SK-N-DZ (cell line): ENCODE measurements at regions not wholly inside any gene's neighbourhood (a gene's known extent, or its start where the extent isn't known, plus 50 kb on each side); places are given as distances from the start of the nearest gene placed in this dataset.
"Not testable (repeated sequence)": the region's sequence is repeated elsewhere in the genome, so short reads cannot be mapped to it uniquely, and the experiment has no call there.

Experiments used
- DNase-seq: peaks from one replicate; pipeline ENCODE4 v3.0.0-alpha.2; 2015; ENCODE audit warnings: low spot score

DNA sequence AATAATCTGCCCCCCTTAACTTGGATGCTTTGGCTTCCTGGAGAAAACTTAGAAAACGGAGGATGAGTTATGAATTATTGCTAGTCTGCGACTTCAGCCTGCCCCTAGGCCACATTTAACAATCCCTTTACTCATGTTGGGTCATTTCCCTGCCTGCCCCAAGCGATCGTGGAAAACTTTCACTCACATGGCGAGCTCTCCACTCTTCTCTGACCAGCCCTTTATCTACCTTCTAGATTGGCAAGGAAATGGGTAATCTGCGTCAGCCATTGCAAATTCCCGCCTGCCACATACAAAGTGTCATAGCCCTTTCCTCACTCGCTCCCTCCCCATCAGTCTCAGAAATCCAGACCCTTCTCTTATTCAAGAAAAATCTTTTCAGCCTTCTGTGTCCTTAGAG lies 154.3 kb upstream of the IRS2 start:
- no peak for DNase-seq

DNA sequence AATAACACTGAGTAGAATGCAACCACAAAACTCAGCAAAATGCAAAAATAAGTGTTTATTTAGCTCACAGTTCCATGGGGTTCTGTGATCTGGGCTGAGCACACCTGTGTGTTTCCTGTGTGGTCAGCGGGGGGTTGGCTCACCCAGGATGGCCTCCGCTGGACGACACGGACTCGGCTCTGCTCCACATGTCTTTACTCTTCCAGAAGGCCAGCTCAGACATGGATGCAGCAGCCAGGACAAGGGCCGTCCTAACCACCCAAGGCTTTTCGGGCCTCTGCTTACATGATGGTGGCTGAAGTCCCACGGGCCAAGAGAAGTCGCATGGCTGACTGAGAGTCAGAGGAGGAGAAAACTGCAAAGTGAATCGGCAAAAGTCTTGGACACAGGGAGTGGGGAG lies 153.5 kb upstream of the IRS2 start:
- no peak for DNase-seq

DNA sequence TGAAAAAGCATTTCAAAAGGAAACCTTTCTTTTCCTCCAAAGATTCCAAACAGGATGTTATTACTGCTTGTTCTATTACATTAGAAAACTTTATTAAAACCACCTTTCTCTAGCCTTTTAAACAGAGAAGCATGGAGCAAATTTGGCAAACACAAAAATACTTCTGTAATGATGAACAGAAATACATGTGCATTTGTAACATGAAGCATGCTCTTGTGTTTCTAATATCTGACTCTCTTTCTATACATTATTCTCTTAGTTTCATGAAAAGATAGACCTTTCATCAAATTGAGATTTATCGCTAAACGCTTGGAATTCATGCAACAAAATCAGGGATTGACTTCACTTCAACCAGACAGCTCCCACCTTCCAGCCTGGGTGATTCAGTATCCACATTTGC lies 152.8 kb upstream of the IRS2 start:
- no peak for DNase-seq

DNA sequence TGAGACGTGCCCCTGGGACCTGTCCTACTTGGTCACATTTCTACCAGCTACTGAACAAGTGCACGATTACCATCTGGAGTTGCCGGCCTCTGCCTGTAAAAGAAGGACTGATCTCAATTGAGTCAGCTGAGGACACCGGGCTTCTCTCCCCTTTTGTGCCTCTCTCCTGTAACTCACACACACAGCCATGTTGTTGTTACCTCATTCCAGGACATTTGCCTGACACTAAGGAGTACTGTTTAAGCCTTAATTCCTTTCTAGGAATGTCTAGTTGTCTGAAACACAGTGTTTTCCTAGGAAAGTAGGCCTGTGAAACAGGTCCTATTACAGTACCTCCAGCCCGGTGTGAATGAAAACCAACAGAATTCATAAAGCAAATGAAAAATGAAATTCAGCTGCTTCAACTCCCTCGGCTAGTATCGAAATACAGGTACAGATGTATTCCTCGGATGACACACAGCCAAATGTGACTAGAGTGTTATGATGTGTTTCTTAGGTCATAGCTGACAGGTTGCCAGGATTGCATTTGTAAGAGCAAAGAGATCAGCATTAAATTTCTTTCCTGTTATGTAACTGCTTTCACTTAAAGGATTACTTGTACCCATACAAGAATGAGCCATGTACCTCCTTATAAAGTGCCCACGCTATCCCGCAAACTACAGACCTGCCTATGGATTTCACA lies 152.0 kb upstream of the IRS2 start:
- DNase-seq, result no peak

DNA sequence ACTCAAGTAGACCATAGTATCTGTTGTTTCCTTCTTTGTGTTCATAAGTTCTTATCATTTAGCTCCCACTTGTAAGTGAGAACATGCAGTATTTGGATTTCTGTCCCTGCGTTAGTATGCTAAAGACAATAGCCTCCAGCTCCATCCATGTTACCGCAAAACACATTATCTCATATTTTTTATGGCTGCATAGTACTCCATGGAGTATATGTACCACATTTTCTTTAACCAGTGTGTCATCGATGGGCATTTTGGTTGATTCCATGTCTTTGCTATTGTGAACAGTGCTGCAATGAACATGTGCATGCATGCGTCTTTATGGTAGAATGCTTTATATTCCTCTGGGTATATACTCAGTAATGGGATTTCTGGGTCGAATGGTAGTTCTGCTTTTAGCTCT lies 148.1 kb upstream of the IRS2 start:
- not testable (repeated sequence) for DNase-seq

DNA sequence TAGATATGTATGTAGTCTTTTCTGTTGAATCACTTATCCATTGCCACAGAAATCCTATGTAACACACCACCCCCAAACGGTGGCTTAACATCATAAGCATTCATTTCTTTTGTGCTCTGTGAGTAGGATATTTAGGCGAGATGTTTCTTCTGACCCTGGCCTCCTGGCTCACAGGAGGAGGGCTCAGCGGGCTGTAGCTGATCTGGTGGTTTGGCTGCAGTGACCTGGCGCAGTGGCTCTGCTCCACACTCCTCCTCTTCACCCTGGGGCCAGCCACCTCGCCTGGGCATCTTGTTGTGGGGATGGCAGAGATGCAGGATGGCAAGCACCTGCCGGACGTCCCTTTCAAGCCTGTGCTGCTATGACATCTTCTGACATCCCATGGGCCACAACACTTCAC lies 147.1 kb upstream of the IRS2 start:
- DNase-seq, result no peak

DNA sequence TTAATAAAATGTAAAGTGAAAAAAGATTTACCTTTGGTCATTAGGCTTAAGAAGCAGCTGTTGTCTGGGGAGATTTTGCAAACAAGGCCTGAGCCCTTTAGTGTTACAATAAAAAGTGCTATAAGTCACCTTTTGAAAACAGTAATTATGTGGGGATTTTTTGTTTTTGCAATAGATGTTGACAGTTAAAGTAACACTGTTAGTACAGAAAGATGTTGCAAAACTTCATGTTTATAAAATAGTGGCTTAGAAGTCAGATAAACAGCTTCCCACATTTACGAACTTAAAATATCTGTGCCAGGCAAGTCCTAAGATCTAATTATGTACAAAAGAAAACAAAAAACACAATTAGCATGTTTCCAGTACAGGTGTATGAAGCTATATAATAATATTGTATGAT lies 138.0 kb upstream of the IRS2 start:
- DNase-seq, result no peak

DNA sequence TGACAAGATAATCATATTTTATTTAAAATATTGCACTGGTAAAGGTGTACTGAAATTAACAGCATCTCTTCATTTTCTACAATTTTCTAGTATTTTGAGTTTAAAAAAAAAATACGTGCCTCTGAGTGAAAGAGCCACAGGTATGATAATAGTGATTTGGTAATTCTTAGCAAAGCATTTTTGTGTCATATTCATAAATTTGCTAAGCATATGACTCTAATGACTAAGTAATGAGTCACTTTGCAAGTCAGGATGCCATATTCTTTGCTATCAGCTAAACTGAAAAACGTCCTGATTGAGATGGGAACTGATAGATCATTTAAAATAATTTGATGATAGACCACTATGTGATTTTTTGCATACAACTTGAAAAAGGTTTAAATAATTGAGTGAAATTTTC lies 136.1 kb upstream of the IRS2 start:
- no peak for DNase-seq

DNA sequence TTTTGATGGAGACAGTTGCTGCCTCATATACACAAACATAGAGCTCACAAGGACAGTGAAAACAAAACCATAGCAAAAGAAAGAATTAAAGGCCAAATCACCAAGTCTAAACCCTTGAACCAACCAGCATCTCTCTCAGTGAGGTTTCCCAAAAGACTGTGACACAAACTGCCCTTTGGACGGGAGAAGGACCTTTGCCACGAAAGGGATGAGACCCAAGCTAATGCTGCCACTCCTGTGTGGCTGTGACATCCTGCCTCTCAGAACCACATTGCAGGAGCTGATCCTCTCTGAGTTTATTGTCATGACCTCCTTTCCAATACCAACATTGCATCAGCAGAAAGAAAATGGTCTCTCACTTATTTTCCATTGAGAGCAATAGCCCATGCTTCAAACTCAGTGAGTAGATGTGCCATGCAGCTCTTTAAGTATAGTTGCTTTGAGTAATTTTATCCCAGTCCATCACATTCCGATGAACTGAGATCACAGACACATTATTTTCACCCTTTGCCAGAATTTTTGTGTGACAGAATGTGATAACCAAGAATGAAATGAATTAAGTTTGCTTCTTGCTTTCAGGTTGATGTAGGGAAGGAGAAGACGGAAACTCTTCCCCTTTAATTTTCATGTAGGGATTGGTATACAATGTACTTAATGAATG lies 133.5 kb upstream of the IRS2 start:
- DNase-seq, result no peak

DNA sequence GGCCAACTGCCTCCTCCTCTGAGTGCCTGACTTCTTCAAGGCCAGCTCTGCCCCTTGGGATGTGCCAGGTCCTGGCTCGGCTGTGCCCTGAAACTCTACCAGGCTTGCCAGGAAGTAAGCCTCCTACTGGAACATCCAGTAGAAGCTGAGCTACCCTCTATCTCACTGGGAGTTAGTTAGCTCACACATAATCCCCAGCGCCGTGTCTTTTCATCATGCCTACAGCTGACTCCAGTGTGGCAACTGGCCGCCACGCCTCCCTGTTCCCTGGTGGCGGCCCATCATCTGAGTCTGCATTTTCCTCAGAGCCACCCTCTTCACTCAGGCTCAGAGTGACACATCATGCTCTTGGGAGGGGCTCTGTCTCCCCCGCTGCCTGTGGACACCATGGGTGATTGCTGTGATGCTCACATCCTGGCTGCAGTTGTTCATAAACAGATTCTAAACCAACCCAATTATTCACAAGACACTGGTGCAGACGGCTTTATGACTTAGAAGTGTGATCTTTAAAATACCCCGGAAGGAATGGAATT lies 131.9 kb upstream of the IRS2 start:
- DNase-seq, result no peak

DNA sequence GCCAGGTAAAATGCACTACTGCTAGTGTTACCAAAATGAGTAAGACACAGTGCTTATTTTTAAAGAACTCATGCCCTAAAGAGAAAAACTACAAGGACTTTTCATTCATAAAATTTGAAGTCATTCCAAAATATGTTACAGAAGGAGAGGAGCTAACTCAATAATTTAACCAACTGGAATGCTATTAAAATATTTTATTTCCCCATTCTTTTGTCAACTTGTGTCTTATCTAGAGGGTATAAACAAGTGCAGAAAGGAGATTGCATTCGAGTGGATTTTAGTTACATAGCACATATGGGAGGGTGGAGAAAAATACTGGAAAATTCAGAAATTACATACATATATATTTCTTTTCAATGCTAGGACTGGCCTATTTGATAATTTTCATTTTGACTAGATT lies 131.0 kb upstream of the IRS2 start:
- DNase-seq, result no peak

DNA sequence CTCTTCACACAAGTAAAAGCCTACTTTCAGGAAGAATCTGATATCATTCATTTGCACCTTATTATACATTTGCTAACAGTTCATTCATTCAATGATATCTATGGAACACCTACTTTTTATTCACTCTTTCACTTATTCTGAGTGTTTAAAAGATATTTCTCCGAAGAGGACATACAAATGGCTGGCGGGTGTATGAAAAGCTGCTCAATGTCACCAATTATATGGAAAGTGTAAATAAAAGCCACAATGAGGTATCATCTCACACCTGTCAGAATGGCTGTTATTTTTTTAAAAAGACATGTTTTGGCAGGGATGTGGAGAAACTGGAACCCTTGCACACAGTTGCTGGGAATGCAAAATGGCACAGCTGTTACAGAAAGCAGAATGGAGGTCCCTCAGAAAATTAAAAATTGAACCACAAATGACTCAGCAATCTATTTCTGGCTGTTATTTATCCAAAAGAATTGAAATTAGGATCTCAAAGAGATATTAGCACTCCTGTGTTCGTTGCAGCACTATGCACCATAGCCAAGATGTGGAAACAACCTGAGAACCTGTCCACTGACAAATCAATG lies 127.6 kb upstream of the IRS2 start:
- DNase-seq, result no peak

DNA sequence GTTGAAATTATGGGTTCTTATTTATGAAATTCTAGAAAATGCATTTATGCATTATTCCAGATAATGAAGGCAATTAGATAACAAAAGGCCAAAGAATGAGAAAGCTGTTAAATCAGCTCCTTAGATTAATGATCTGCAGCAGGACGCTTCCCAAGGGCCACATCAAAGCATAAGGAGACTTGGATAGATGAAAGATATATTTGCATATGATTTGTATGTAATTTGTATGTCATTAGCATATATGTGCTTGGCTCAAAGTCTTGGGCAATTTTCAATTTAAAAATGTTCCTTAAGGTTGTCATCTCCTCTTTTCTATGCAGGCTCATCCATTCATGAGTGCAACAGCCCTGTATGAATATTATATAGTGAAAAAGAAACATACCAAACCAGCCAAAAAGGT lies 126.8 kb upstream of the IRS2 start:
- DNase-seq, result no peak

DNA sequence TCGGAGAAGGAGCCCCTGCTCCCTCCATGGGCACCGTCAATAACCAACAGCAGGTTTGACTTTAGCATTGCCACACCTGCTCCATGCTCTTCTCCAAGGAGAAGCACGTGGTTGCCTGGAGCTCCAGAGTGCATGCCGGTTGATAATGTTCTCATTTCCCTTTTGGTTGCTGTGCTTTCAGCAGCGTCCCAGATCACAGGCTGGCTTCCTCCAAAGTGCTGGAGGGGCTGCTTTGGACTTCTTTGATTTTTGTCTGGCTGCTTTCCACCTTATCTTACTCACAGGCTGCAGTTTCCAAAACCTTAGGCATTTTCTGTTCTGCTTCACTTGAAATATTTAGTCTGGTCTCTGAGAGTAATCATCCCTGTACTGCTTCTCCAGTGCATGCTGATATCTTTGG lies 123.8 kb upstream of the IRS2 start:
- no peak for DNase-seq

DNA sequence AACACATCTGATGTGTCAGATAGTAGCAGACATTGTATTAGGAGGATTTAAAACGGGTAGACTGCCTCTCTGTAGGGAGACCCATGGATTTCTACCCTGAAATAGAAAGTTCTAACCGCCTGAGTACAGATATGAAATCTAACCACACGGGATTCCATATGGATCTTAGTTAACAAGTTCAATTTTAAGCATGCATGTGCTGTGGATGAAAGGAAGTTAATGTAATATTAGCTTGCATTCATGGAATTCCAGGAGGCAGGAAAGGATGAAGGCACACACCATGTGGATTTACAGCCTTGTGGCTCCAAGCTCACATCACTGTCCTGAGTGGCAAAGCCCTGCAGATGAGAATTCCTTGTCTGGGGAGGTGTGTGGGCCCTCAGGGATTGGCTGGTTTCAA lies 120.6 kb upstream of the IRS2 start:
- DNase-seq, result no peak

DNA sequence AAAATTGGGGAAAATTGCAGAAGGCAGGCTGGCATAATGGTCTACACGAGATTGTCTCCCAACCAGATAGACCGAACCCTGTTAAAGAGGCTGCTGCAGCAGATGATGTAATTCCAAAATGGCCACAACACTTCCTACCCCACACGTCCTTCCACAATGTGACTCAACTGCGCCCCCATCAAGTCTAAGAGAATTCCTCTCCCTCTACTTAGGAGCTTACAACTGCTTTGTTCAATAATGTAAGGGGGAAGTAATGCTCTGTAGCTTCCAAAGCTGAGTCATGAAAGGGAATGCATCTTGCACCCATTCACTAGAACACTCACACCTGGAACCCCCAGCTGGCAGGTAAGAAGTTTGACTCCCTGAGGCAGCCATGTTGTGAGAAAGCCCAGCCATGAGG lies 117.8 kb upstream of the IRS2 start:
- peak; percentile 30 for DNase-seq

DNA sequence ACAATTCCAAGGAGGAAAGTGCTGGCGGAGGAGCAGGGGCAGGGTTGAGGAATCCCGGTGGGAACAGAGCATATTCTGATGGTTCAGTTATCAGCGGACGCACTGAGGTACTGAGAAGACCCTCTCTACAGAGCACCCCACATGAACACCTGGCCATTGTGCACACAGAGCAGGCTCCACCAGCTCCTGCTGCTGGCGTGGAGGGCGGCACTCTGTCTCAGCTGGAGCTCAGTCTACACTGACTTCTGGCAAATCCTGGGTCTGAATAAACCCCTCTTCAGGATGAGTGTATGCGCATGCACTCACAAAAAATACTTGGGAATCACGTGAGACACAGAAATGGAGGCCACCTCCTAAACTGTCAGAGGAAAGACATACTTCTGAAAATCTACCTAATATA lies 114.4 kb upstream of the IRS2 start:
- no peak for DNase-seq

DNA sequence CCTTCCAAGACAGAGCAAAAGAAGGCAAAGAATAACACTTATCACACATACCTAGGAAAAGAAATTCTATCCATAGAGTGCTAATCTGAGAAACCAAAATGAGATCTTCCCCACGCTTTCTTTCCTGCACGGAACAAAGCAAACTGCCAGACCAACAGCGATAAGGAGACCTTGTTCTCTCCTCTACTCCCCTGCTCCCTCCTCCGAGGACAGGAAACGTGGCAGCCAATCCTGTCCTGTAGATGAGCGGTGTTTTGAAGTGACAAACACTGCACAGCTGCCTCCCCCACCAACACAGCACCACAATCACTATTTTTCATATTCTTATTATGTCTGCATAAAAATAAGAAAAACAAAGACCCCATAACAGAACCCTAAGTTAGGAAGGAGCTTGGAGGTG lies 113.9 kb upstream of the IRS2 start:
- DNase-seq, result no peak

DNA sequence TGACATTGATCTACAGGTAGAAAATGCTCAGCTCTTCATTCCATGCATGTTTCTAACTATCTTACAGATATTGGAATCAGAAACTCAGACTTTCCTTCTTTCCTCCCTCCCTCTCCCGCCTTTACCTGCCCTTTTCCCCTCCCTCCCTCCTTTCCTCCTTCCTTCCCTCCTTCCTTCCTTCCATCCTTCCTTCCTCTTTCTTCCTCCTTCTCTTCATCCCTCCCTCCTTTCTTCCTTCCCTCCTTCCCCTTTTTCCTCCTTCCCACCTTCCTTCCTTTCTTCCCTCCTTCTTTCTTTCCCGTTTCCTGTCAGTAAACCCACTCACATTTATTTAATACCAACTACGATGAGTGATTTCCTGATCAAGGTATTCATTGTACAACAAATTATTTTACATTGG lies 113.4 kb upstream of the IRS2 start:
- no peak for DNase-seq

DNA sequence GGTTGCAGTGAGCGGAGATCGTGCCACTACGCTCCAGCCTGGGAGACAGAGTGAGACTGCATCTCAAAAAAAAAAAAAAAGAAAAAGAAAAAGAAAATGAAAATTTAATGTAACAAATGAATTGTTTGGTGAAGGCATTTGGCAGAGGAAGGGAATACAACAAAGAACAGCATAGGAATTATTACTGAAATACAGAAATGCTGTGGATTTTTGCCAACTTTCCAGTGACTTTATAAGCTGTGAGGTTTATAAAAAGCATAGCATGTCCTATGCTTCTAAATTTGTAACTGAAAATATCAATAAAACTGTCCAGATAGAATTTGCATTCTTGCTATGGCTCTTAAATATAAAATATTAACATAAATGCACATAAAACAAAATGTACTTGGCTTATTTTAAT lies 112.9 kb upstream of the IRS2 start:
- no peak for DNase-seq

DNA sequence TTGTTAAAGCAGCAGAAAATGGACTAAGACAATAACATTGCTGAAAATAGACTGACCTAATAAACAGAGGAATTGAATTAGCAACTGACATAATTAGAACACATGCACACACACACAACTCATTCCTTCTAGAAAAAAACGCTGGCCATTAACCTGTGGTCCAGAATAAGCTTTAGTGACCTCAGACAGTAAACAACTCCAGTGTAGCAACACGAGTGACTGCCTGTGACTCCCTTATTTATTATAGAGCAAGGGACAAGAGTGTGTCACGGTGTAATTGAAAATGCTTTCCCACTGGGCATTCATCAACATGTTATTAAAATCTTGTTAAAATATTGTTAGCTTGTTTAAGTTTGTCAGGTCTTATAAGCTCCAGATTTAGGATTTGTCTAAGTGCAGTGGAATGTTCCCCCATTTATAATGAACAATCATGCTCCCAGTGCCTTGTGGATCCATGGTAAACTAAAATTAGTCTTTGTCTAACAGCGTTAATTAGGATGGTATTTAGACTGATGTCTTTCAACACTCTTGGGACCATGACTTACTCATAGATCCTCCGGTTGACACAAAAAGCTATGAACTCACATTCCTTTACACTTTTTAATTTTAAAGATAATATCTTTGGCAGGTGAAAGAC lies 111.7 kb upstream of the IRS2 start:
- DNase-seq, result no peak

DNA sequence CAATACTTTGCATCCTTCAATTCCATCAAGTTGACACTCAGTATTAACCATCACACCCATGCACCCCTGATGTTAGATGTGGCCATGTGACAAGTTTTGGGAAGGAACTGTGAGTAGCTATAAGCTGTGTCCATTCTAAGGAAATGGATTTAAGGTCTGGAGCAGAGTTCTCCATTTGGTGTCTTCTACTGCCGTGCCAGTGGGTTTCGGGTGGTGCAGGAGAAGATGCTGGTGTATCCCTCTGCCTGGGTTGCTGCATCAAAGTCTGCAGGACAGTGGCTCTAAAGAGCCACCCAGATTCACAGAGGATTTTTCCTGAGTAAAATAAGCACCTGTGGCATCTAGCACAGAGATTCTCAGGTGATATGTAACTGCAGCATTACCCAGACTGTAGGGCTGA lies 105.7 kb upstream of the IRS2 start:
- no peak for DNase-seq

DNA sequence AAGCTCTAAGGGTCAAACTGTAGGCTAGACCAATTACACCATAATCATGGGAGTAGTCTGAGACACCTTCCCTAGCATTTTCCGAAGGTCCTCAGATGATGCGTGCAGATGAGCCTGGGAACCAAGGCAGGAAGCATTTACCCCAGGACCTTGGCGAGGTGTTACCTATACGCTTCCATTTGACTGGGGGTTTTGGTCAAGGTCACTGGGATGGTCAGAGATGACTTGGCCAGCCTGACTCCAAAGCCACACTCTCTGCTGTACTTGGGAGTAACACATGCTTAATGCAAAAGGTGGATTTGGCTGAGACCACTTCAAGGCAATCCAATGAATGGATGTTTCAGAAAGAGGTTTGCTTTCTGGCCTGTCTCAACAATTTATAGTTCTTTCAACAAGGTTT lies 98.9 kb upstream of the IRS2 start:
- no peak for DNase-seq
